ENCODE measurements at regions not wholly inside any gene's neighbourhood (a gene's known extent, or its start where the extent isn't known, plus 50 kb on each side); places are given as distances from the start of the nearest gene placed in this dataset.
"Not testable (repeated sequence)": the region's sequence is repeated elsewhere in the genome, so short reads cannot be mapped to it uniquely, and the experiment has no call there.

- no peak overlapping the region for H3K27ac ChIP-seq
- TF ChIP-seq ZFX (IDR thresholded peaks at IDR 0.05): no peak
- TF ChIP-seq, protein P1, sequence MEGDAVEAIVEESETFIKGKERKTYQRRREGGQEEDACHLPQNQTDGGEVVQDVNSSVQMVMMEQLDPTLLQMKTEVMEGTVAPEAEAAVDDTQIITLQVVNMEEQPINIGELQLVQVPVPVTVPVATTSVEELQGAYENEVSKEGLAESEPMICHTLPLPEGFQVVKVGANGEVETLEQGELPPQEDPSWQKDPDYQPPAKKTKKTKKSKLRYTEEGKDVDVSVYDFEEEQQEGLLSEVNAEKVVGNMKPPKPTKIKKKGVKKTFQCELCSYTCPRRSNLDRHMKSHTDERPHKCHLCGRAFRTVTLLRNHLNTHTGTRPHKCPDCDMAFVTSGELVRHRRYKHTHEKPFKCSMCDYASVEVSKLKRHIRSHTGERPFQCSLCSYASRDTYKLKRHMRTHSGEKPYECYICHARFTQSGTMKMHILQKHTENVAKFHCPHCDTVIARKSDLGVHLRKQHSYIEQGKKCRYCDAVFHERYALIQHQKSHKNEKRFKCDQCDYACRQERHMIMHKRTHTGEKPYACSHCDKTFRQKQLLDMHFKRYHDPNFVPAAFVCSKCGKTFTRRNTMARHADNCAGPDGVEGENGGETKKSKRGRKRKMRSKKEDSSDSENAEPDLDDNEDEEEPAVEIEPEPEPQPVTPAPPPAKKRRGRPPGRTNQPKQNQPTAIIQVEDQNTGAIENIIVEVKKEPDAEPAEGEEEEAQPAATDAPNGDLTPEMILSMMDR (conservative IDR thresholded peaks at IDR 0.05): no peak
These were observed 1281.2 kb upstream of the NUDT12 start for GRCh38 chr5:104843822-104844221.

DNA sequence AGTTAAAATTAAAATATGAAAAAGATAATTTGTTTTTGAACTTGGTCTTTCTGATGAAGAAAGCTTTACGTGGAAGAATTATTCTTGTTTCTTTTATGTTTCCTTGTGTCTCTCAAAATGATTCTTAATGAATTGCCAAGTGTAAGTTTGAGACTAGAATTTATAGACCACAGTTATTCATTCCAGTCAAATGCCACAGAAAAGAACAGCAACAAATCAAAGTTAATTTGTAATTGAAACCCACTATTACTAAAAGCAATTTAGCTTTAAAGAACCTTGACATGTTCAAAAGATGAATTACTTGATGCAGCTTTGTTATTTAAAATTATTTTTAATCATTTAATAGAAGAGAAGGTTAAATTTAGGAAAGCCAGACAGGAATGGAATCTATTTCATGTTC, 1277.7 kb upstream of the NUDT12 start:
- H3K27ac ChIP-seq: no peak overlapping the region

DNA sequence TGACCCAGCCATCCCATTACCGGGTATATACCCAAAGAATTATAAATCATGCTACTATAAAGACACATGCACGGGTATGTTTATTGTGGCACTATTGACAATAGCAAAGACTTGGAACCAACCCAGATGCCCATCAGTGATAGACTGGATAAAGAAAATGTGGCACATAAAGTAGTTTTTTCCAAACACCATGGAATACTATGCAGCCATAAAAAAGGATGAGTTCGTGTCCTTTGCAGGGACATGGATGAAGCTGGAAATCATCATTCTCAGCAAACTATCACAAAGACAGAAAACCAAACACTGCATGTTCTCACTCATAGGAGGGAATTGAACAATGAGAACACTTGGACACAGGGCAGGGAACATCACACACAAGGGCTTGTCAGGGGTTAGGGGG, 1268.9 kb upstream of the NUDT12 start:
- H3K27ac ChIP-seq: not testable (repeated sequence)

More for the DNA sequence above, 1277.7 kb upstream of the NUDT12 start:
- TF ChIP-seq, protein P1 (conservative IDR thresholded peaks at IDR 0.05): no peak
- TF ChIP-seq ZFX (IDR thresholded peaks at IDR 0.05): no peak

- H3K27ac ChIP-seq: no peak overlapping the region
- no peak for TF ChIP-seq ZFX (IDR thresholded peaks at IDR 0.05)
- TF ChIP-seq, protein P1 (conservative IDR thresholded peaks at IDR 0.05): no peak
These were observed 1259.0 kb upstream of the NUDT12 start for GRCh38 chr5:104821606-104822005.

DNA sequence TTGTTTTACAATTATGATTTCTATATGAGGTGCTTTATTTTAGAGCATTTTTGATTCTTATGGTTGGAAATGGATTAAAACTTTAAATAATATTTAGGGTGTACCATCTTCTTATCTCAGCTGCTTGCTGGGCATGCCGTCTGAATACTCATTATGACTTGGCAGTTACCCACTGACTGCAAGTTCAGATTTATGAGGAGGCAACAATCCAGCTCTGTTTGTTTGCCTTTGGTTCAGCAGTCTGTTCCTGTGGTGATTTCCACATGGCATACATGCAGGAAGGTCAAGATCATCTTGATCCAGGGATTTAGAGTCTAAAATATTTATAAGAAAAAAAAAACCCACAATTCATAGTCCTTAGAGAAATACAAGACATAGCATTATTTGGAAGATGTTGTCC, 1254.5 kb upstream of the NUDT12 start:
- no peak overlapping the region for H3K27ac ChIP-seq
- TF ChIP-seq, protein P1 (conservative IDR thresholded peaks at IDR 0.05): no peak
- TF ChIP-seq ZFX (IDR thresholded peaks at IDR 0.05): no peak

DNA sequence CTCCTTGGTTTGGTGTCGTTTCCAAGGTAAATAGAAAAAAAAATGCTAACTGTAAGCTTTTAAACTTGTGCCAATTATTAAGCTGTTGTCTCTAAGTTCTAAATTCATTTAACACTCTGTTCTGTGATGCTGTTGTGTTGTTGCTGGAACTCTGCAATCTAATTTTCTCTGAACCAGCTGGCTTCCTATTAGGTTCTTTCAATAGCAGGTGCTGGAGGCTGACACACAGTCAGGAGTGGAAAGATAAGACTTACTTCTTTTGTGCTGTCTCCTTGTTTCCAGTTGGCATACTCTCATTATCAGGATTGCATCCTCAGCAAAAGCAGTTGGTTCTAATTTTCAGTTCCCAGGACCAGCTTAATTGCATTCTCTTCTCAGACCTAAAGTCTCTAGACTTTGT, 1252.6 kb upstream of the NUDT12 start:
- no peak overlapping the region for H3K27ac ChIP-seq
- TF ChIP-seq, protein P1 (conservative IDR thresholded peaks at IDR 0.05): no peak
- no peak for TF ChIP-seq ZFX (IDR thresholded peaks at IDR 0.05)

- H3K27ac ChIP-seq: no peak overlapping the region
- TF ChIP-seq ZFX (IDR thresholded peaks at IDR 0.05): no peak
- TF ChIP-seq, protein P1 (conservative IDR thresholded peaks at IDR 0.05): peak; percentile 78
These were observed 1238.0 kb upstream of the NUDT12 start for GRCh38 chr5:104800440-104801048.

DNA sequence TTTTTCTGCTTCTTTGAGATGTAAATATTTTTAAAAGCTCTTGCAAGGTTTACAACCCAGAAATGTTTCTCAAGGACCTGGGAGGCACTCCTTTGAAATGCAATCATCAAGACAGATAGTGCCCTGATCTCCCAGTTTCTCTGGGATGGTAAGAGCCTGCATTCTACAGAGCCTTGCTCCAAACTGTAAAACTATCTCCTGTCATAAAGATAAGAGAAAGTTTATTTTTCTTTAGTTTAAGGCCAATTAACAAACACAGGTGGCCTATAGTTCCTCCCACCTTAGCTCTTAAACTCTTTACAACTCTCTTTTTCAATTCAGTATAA, 1231.1 kb upstream of the NUDT12 start:
- TF ChIP-seq, protein P1 (conservative IDR thresholded peaks at IDR 0.05): no peak
- TF ChIP-seq ZFX (IDR thresholded peaks at IDR 0.05): no peak
- H3K27ac ChIP-seq: no peak overlapping the region
